IMR-90 (cell line): ENCODE measurements at regions not wholly inside any gene's neighbourhood (a gene's known extent, or its start where the extent isn't known, plus 50 kb on each side); places are given as distances from the start of the nearest gene placed in this dataset.

Source experiments
- BHLHE40 ChIP-seq: fragments of 150-350 bp; IDR thresholded peaks from 2 replicates; pipeline ENCODE4 v1.6.1; 2016; ENCODE audit warnings: mild to moderate bottlenecking, low read depth, low read length
- CEBPB ChIP-seq: IDR thresholded peaks from 2 replicates; pipeline ENCODE4 v1.6.1; 2012; ENCODE audit warnings: low read depth, low read length, improper control_type of control experiment
- CTCF ChIP-seq: conservative IDR thresholded peaks from 2 replicates; pipeline ENCODE4 v1.5.1; 2012; ENCODE audit warnings: mild to moderate bottlenecking, low read depth, low read length, improper control_type of control experiment
- MAZ ChIP-seq: IDR thresholded peaks from 2 replicates; pipeline ENCODE4 v1.6.1; 2012; ENCODE audit warnings: low read depth, mild to moderate bottlenecking, low read length, improper control_type of control experiment, moderate library complexity, borderline replicate concordance
- MXI1 ChIP-seq: IDR thresholded peaks from 2 replicates; pipeline ENCODE4 v1.6.1; 2012; ENCODE audit warnings: low read depth, mild to moderate bottlenecking, low read length, moderate library complexity, borderline replicate concordance
- POLR2A ChIP-seq: IDR thresholded peaks from 2 replicates; pipeline ENCODE4 v1.6.1; 2012; ENCODE audit warnings: mild to moderate bottlenecking, low read depth, low read length
- RCOR1 ChIP-seq: IDR thresholded peaks from 2 replicates; pipeline ENCODE4 v1.6.1; 2012; ENCODE audit warnings: mild to moderate bottlenecking, low read length, improper control_type of control experiment; ENCODE audit not compliant: insufficient replicate concordance
- RFX5 ChIP-seq: IDR thresholded peaks from 2 replicates; pipeline ENCODE4 v1.8.0; 2012; ENCODE audit warnings: low read depth, mild to moderate bottlenecking, low read length, moderate library complexity
- SMC3 ChIP-seq: fragments of 150-350 bp; IDR thresholded peaks from 2 replicates; pipeline ENCODE4 v1.6.1; 2016; ENCODE audit warnings: low read depth, mild to moderate bottlenecking, antibody characterized with exemption, low read length, moderate library complexity
- USF2 ChIP-seq: fragments of 150-350 bp; IDR thresholded peaks from 2 replicates; pipeline ENCODE4 v1.6.1; 2017; ENCODE audit warnings: mild to moderate bottlenecking, antibody characterized with exemption, low read length, low read depth

GRCh38 chr6:166752928-166753721, 126.1 kb upstream of the RPS6KA2 start:
- no peak for TF ChIP-seq POLR2A
- no peak for TF ChIP-seq RCOR1
- TF ChIP-seq BHLHE40 = no peak
- no peak for TF ChIP-seq CTCF
- no peak for TF ChIP-seq MAZ
- no peak for TF ChIP-seq MXI1
- no peak for TF ChIP-seq SMC3
- TF ChIP-seq RFX5 = no peak
- no peak for TF ChIP-seq CEBPB
- TF ChIP-seq USF2 = no peak
